ENCODE measurements at regions not wholly inside any gene's neighbourhood (a gene's known extent, or its start where the extent isn't known, plus 50 kb on each side); places are given as distances from the start of the nearest gene placed in this dataset.

- no peak for TF ChIP-seq CTCF (IDR thresholded peaks at IDR 0.05; ENCODE audit: low read length)
- no peak for TF ChIP-seq EZH2 (IDR thresholded peaks at IDR 0.05; ENCODE audit: borderline replicate concordance, low read length)
Measured at GRCh38 chr9:99288830-99289229, 66.7 kb downstream of the SEC61B start.
